Osteocyte (in vitro differentiated cells): ENCODE measurements at regions not wholly inside any gene's neighbourhood (a gene's known extent, or its start where the extent isn't known, plus 50 kb on each side); places are given as distances from the start of the nearest gene placed in this dataset.

Experiments used
- DNase-seq: peaks from one replicate; pipeline ENCODE4 v3.0.0; 2021; ENCODE audit warnings: mixed read lengths; ENCODE audit not compliant: unreplicated experiment; ENCODE audit errors: extremely low spot score
- H3K27ac Mint-ChIP-seq: one replicate; pipeline ENCODE4 v1.8.0; 2021; ENCODE audit warnings: mild to moderate bottlenecking, mixed read lengths; ENCODE audit not compliant: unreplicated experiment
- H3K27me3 Mint-ChIP-seq: one replicate; pipeline ENCODE4 v1.8.0; 2021; ENCODE audit warnings: mixed read lengths; ENCODE audit not compliant: unreplicated experiment
- H3K36me3 Mint-ChIP-seq: one replicate; pipeline ENCODE4 v1.8.0; 2021; ENCODE audit warnings: mixed read lengths; ENCODE audit not compliant: unreplicated experiment
- H3K4me1 Mint-ChIP-seq: one replicate; pipeline ENCODE4 v1.8.0; 2021; ENCODE audit warnings: mixed read lengths; ENCODE audit not compliant: unreplicated experiment
- H3K4me3 Mint-ChIP-seq: one replicate; pipeline ENCODE4 v1.8.0; 2021; ENCODE audit warnings: mild to moderate bottlenecking, moderate library complexity, mixed read lengths; ENCODE audit not compliant: unreplicated experiment
- H3K9me3 Mint-ChIP-seq: one replicate; pipeline ENCODE4 v1.8.0; 2021; ENCODE audit warnings: mixed read lengths; ENCODE audit not compliant: unreplicated experiment
- TF ChIP-seq, protein P1 (sequence below): fragments of 200-600 bp; sonication (generic); IDR thresholded peaks from 2 replicates; pipeline ENCODE4 v1.5.0; 2021; ENCODE audit warnings: antibody characterized with exemption, mild to moderate bottlenecking, moderate library complexity

- peaks cover 48% of the 10 kb centered on the region for H3K27me3 Mint-ChIP-seq
- no peak for DNase-seq
- TF ChIP-seq, protein P1, sequence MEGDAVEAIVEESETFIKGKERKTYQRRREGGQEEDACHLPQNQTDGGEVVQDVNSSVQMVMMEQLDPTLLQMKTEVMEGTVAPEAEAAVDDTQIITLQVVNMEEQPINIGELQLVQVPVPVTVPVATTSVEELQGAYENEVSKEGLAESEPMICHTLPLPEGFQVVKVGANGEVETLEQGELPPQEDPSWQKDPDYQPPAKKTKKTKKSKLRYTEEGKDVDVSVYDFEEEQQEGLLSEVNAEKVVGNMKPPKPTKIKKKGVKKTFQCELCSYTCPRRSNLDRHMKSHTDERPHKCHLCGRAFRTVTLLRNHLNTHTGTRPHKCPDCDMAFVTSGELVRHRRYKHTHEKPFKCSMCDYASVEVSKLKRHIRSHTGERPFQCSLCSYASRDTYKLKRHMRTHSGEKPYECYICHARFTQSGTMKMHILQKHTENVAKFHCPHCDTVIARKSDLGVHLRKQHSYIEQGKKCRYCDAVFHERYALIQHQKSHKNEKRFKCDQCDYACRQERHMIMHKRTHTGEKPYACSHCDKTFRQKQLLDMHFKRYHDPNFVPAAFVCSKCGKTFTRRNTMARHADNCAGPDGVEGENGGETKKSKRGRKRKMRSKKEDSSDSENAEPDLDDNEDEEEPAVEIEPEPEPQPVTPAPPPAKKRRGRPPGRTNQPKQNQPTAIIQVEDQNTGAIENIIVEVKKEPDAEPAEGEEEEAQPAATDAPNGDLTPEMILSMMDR, result no peak
These were observed 127.6 kb upstream of the HHIP start for GRCh38 chr4:144518181-144518895.

DNA sequence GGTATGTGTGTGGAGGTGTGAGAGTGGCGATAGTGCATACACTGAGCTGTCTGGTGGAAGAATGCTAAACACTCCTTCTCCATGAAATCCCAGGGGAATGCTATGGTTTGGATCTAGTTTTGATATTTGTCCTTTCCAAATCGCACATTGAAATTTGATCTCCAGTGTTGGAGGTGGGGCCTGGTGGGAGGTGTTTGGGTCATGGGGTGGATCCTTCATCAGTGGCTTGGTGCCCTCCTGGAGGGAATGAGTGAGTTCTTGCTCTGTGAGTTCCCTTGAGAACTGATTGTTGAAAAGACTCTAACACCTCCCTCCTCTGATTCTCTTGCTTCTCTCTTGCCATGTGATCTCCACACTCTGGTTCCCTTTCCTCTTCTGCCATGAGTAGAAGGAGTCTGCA lies 114.1 kb upstream of the HHIP start:
- Mint-ChIP-seq H3K4me3 (no peak overlapping the region), H3K27me3 (peaks cover 22% of the 10 kb centered on the region), H3K27ac (no peak overlapping the region)

More at GRCh38 chr4:144518181-144518895, 127.6 kb upstream of the HHIP start:
- Mint-ChIP-seq H3K4me1 (no peaks in the 10 kb centered on the region), H3K4me3 (no peak overlapping the region), H3K9me3 (peaks cover 4% of the 10 kb centered on the region), H3K36me3 (no peaks in the 10 kb centered on the region), H3K27ac (no peak overlapping the region)

DNA sequence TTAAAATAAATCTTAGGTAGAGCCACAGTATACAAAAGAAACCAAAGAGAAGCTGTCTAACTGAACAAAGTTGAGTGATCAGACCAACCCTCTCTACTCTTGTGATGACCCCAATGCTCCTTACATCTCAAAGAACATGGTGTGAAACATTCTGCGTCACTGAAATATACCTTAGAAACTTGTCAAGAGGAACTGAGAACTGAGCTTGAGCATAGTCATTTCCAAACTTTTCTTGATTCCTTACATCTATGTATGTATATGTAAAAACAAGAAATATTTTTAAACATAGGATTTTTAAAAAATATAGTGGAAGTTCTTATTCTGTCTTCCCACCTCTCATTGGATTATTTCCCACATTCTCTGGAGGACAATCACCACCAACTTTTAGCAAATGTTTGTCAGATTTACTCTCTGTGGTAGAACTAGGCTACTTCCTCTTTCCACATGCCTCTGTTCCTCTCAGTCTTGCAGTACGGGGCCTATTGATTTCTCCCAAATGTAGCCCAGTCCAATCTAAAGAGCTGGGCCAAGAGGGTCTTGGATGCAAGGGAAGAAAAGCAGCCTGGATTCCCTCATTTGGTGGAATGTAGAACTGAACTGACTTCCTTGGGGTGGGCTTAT lies 98.2 kb upstream of the HHIP start:
- H3K27me3 Mint-ChIP-seq, result no peaks in the 10 kb centered on the region

More for the DNA sequence above, 114.1 kb upstream of the HHIP start:
- Mint-ChIP-seq H3K9me3 (no peaks in the 10 kb centered on the region), H3K36me3 (no peaks in the 10 kb centered on the region), H3K4me1 (no peaks in the 10 kb centered on the region)
- DNase-seq, result no peak
- TF ChIP-seq, protein P1, result no peak

GRCh38 chr4:144556636-144557035 lies 89.3 kb upstream of the HHIP start:
- H3K4me1 Mint-ChIP-seq, result no peaks in the 10 kb centered on the region
- peaks cover 6% of the 10 kb centered on the region for H3K27me3 Mint-ChIP-seq
- TF ChIP-seq, protein P1, result no peak
- H3K27ac Mint-ChIP-seq, result no peak overlapping the region
- H3K9me3 Mint-ChIP-seq, result no peaks in the 10 kb centered on the region
- H3K4me3 Mint-ChIP-seq, result no peak overlapping the region
- no peaks in the 10 kb centered on the region for H3K36me3 Mint-ChIP-seq
- no peak for DNase-seq

More for the DNA sequence above, 98.2 kb upstream of the HHIP start:
- TF ChIP-seq, protein P1, result no peak
- Mint-ChIP-seq H3K9me3 (peaks cover 18% of the 10 kb centered on the region), H3K4me1 (no peaks in the 10 kb centered on the region), H3K4me3 (no peak overlapping the region), H3K27ac (no peak overlapping the region), H3K36me3 (no peaks in the 10 kb centered on the region)
- no peak for DNase-seq

DNA sequence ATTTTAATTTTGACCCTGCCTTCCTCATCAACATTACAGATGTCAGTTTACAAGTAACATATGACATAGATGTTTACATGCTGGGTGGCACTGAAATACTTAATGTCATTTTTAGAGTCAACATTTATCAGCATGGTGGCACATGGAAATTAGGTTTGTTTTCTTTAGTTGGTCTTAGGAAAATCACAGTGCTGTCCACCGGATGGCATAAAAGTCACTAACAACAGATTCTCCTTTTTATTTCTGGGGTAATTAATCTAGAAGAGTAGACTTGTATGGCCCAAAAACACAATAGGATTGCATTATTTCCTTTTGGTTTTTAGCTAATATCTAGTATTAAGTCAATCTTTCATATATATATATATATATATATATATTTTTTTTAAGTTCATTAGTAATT lies 88.6 kb upstream of the HHIP start:
- H3K4me3 Mint-ChIP-seq, result no peak overlapping the region
- H3K9me3 Mint-ChIP-seq, result no peaks in the 10 kb centered on the region
- TF ChIP-seq, protein P1, result peak; percentile 44
- no peak for DNase-seq
- peaks cover 6% of the 10 kb centered on the region for H3K27me3 Mint-ChIP-seq
- no peaks in the 10 kb centered on the region for H3K4me1 Mint-ChIP-seq
- H3K27ac Mint-ChIP-seq, result no peak overlapping the region
- H3K36me3 Mint-ChIP-seq, result no peaks in the 10 kb centered on the region
